ENCODE measurements at regions not wholly inside any gene's neighbourhood (a gene's known extent, or its start where the extent isn't known, plus 50 kb on each side); places are given as distances from the start of the nearest gene placed in this dataset.
A peak's percentile ranks its signal among the peaks of the same experiment; 100 is the strongest.
"Not testable (repeated sequence)": the region's sequence is repeated elsewhere in the genome, so short reads cannot be mapped to it uniquely, and the experiment has no call there.

DNA sequence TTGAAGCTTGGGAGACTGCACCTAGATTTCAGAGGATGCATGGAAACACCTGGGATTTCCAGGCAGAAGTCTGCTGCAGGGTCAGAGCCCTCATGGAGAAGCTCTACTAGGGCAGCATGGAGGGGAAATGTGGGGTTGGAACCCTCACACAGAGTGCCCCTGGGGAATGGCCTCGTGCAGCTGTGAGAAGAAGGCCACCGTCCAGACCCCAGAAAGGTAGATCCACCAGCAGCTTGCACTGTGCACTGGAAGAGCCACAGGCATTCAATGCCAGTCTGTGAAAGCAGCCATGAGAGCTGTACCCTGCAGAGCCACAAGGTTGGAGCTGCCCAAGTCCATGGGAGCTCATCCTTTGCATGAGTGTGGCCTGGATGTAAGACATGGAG is 285.3 kb upstream of the FAM174A start:
- FAIRE-seq (no peak), DNase-seq (ENCODE audit: insufficient read length, low spot score) (no peak)

DNA sequence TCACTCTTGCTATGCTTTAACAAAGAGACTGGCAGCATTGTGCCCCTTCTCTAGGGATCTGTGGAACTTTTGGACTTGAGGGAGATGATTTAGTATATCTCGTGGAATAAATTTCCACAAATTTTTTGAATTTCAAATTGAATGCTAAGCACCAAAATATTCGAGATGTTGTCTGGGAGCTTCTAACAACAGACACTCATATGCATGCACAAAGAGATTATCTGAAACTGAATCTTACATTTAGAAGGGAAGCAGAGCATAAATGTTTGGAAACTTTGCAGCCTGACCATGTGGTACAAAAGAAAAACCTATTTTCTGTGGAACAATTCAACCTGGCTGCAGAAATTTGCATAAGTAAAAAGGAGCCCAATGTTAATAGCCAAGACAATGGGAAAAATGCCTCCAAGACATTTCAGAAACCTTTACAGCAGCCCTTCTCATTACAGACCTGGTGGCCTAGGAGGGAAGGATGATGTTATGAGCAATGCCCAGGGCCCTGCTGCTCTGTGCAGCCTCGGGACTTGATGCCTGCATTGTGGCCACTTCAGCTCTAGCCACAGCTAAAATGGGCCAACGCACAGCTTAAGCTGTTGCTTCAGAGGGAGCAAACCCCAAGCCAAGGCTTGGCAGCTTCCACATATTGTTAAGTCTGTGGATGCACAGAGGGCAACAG is 285.8 kb upstream of the FAM174A start:
- FAIRE-seq, result no peak
- no peak for DNase-seq (ENCODE audit: insufficient read length, low spot score)

DNA sequence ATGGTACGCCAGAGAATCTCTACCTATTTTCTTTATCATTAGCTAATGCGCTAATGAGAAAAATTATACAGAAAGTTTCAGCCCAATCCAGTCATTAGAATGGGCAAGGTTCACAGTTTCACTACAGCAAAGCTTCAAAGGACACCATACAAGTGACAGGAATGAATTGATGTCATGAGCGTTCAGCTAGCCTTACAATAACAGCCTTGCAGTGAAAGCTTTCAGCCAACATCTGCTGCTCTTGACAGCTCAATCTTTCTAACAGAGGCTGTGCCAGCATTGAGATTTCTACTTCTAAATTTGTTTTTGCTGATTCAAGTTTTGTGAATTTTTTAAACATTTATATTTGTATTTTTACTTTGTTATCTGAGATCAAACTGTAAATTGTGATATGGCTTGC is 302.4 kb upstream of the FAM174A start:
- DNase-seq (ENCODE audit: insufficient read length, low spot score), result no peak
- FAIRE-seq, result no peak

DNA sequence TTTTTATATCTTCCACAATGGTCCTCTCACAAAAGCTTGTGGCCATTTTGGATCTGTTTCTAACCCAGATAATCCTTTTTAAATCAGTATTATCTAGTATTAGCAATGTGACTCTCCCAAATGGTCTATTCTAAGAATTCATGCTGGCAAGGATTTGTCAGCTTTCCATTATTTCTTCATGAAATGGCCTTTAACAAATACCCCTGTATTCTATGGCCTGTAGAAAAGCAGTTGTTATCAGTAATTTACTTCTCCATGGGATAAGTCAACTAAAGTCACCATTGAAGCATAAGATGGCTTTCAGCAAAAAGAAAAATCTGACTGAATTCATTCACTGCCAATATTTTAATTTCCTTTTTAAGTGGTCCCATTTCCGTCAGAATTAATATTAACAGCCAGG is 346.4 kb upstream of the FAM174A start:
- DNase-seq (ENCODE audit: insufficient read length, low spot score) (no peak), FAIRE-seq (no peak)

DNA sequence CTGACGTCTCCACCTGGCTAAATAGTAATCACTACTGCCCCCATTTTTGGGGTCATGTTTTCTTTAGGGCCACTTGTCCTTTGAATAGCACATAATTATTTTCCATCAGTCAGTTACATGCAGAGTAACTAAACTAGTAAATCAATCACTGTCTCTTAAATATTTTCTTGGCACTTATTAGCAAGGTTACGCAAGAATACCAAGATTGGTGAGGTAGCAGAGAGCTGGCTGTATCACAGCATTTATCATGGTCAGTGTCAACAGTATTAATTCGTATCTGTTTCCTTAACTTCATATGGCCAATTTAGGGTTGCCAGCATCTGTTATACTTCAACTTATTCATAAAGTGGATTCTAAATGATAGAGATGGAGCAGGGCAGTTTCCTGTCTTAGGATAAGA is 346.8 kb upstream of the FAM174A start:
- DNase-seq (ENCODE audit: insufficient read length, low spot score) (no peak), FAIRE-seq (no peak)

DNA sequence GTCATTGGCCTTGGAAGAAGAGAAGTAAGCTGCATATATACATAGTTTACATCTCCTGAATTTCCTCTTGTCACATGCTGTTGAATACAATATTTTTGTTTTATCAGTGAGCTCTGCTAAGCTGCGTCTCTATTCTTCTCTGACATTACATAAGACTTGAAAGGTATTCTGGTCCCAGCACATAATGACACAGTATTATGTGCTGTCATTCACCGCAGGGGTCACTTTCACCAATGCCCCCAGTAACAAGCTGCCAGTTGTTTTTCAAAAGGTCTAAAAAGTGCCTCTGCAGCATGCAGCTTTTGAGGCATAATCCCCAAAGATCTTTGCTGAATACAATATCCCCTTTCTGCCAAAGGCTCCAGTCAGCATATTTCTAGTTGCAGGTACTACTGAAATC is 349.0 kb upstream of the FAM174A start:
- no peak for FAIRE-seq
- no peak for DNase-seq (ENCODE audit: insufficient read length, low spot score)

DNA sequence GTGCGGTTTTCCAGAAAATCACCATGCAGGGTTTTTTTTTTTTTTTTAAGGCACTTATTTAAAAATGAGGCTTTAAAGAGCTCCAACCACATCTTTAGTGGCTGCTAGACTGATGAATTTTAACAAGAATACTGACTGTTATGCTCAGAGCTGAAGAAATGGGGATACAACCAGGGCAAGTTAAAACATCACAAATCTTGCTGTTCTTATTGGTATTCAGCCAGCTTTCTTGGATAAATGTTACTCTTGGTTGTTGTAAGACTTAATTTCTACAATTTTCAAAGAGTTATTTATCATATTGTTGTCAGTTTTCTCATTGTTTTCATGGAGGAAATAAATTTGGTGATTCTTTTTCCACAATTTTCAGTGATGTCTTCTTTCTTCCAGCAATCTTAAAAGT is 352.8 kb upstream of the FAM174A start:
- DNase-seq (ENCODE audit: insufficient read length, low spot score) (no peak), FAIRE-seq (no peak)

DNA sequence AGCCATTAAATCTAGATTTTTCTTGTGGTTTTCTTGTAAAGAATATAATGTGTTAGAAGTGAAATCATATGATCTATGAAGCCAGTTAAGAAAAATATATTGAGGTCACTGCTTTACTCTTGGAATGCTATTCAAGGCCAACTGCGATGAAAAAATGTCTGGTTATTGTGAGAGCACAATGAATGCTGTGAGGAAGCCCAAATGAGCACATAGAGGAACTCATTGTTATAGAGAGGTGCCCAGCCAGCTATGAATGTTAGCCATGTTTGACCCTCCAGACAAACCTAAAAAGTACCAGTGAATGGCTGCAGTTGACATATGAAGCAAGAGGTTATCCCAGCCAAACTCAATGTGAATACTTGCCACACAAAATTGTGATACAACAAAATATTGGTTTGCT is 359.8 kb upstream of the FAM174A start:
- DNase-seq (ENCODE audit: insufficient read length, low spot score), result no peak
- FAIRE-seq, result no peak

DNA sequence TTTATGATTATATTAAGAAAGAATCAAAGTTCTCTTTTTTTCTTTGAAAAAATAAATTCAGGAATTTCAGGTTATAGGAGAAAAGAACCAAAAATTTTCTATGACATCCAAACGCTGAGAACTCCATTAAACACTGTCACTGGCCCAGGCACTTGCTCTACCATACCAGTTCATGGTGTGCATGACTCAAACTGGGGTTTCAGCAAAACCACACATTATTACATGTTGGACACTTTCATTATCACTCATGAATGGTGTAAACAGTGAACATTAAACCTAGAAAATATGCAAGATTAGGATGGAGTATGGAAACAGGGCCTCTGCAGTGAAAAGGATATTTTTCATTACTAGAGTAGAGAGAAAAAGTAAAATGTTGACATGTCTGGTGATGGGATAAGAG is 369.9 kb upstream of the FAM174A start:
- DNase-seq (ENCODE audit: insufficient read length, low spot score), result peak; percentile 2
- peak; percentile 80 for FAIRE-seq

DNA sequence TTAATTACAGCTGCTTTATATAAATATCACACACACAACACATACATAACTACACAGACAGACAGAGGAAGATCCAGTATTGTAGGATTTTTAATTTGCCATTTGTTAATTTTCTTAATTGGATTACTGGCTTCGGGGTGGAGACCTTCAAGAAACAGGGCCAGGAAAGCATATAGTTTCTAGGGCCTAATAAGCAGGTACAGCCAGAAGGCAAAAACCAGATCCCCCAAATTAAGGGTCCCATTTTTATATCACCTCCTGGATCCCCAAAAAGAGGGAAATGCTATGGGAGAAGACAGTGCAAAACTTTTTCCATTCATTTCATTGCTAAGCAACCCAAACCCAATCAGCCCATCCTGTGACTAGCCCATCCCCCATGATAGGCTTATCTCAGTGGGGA is 373.3 kb upstream of the FAM174A start:
- FAIRE-seq (no peak), DNase-seq (ENCODE audit: insufficient read length, low spot score) (no peak)

DNA sequence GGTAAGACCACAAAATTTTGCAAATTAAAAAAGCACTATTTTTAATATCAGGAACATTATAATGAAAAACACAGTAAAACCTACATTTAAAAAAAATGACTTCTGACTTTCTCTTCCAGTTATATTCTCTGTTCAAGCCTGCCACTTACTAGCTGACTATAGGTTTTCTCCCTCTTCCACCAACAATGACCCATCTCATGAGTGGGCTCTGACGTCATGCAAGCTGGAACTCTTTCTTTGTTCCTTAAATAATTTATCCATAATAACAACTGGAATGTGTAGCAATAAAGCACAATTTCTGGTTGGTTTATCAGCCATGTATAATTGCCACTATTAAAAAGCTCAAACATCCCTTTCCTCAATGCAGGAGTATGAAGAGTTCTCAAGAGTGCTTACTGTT is 378.1 kb upstream of the FAM174A start:
- FAIRE-seq, result no peak
- DNase-seq (ENCODE audit: insufficient read length, low spot score), result no peak

DNA sequence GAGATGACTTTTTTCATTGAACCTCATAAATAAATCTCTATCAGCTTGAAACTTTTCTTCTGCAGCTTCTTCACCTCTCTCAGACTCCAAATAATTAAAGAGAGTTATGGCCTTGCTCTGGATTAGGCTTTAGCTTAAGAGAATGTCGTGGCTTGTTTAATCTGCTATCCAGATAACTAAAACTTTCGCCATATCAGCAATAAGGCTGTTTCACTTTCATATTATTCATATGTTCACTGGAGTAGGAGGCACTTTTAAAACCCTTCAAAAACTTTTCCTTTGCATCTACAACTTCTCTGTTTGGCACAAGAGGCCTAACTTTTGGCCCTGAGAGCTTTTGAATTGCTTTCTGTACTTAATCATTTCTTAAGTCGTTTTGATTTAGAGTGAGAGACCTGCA is 386.9 kb upstream of the FAM174A start:
- no peak for FAIRE-seq
- no peak for DNase-seq (ENCODE audit: insufficient read length, low spot score)

DNA sequence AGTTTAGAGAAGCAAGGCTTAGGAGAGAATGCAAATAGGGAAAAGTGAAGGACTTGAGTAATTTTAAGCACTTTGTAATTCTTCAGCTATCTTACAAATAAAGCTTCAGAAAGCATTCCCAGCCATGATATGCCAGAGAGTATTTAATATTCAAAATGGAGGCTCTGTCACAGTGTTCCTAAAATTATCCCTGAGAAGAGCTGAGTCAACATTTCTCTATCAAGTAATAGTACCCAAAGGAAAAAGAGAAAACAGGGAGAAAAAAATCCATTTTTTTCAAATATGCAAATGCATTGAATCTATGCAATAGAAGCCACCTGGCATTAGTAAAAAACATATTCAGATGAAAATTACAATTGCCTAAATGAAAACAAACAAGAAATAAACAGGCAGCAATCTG is 392.6 kb upstream of the FAM174A start:
- no peak for DNase-seq (ENCODE audit: insufficient read length, low spot score)
- no peak for FAIRE-seq

DNA sequence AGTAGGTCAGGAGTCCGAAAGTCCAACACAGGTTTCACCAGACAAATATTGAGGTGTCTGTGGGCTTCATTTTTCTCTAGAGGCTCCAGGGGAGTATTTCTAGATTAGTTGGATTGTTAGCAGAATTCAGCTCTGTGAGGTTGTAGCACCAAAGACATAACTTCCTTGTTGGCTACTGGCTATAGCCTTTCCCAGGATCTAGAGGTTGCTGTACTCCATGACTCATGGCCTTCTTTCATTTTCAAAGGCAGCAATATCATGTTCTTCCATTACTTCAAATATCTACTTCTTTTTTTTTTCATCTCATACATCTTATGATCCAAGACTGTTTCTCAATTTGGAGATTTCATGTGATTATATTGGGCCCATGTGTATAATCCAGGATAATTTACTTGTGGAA is 404.0 kb upstream of the FAM174A start:
- no peak for DNase-seq (ENCODE audit: insufficient read length, low spot score)

DNA sequence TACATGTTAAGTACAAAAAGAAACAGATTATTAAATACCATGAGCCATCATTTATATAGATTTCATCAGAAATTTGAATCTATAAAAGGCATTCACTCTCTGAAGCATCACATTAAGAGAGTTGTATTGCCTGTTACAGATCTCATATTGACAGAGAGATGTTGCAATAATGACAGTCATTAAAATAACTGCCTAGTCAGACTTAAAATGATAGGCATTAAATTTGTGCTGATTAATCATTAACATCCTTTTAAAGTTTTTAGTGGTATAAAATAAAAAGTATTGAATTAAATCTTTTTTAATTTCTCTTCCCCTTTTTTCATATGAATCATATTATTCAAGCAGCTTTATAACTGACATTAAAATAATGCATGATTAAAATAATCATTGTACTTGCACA is 404.9 kb upstream of the FAM174A start:
- FAIRE-seq (no peak), DNase-seq (ENCODE audit: insufficient read length, low spot score) (no peak)

More for the DNA sequence above, 404.0 kb upstream of the FAM174A start:
- no peak for FAIRE-seq

DNA sequence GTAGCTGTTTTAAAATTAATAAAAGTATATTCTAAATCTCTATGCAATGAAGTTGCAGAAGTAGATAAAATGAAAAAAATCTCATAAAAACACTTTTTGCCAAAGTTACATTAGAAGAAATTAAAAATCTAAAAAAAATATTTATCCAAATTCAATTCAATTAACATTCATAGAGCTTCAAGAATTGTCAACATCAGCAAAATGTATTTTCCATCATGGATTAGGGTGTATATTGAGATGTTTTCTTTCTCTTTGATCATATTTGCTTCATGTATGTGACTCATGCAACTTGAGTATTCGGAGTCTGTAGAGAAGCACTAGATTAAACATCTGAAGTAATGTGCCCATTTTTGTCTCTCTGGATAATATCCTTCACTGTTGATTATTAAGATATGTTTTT is 415.3 kb upstream of the FAM174A start:
- DNase-seq (ENCODE audit: insufficient read length, low spot score) (no peak), FAIRE-seq (no peak)

DNA sequence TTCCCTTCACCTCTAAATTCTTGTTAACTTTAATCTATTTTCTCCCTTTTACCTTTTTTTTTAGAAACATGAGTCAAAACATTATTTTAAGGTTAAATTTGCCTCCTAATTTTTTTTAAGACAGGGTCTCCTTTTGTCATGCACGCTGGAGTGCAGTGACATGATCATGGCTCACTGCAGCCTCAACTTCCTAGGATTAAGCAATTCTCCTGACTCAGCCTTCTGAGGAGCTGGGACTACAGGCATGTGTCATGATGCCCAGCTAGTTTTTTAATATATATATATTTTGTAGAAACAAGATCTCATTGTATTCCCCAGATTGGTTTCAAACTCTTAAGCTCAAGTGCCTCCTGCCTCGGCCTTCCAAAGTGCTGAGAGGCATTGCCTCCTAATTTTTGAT is 424.7 kb upstream of the FAM174A start:
- DNase-seq (ENCODE audit: insufficient read length, low spot score), result no peak
- FAIRE-seq, result no peak

DNA sequence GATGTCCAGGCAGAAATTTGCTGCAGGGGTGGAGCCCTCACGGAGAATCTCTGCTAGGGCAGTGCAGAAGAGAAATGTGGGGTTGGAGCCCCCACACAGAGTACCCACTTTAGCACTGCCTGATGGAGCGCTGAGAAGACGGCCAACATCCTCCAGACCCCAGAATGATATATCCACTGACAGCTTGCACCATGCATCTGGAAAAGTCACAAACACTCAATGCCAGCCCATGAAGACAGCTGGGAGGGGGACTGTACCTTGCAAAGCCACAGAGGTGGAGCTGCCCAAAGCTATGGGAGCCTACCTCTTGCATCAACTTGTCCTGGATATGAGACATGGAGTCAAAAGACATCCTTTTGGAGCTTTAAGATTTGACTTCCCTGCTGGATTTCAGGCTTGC is 426.3 kb upstream of the FAM174A start:
- FAIRE-seq, result no peak
- DNase-seq (ENCODE audit: insufficient read length, low spot score), result no peak

DNA sequence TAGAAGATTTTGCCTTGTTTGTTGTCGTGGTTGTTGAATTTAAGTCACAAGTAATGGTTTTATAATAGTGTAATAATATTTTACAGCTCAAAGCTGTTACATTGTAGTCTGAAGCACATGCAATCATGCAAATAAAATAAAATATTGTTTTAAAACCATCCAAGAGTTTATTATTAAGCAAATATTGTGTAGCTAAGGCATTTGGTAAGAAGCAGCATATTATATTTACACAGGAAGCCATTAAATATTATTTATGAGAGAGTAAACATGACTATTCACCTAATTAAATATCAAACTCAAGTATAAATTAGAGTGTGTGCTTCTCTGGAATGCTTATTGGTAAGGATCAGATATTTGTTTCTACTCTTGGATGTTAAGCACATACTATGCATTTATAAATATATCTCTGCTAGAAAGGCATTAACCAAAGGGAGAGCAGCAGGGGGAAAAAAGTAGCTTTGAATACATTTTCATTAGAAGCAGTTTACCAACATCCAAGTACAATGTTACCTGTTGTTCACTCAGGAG is 431.5 kb upstream of the FAM174A start:
- FAIRE-seq, result not testable (repeated sequence)

DNA sequence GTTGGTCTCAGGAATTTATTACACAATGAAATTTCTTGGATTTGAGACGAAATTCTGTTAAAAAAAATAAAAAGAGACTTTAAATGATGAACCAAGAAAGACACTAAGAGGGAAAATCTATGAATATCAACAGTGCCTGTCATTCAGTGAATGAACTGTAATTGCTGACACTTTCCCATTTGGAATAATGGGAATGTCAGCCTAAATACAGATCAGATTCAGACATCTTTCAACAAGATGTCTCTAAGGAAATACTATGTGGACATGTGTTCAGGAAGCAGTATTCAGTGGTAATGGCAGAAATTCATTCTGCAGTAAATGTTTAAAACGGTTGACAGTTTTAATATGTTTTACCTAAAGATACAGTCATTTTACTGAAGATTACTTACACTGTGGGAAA is 433.7 kb upstream of the FAM174A start:
- FAIRE-seq; DNase-seq (ENCODE audit: insufficient read length, low spot score): not testable (repeated sequence)

More for the DNA sequence above, 431.5 kb upstream of the FAM174A start:
- not testable (repeated sequence) for DNase-seq (ENCODE audit: insufficient read length, low spot score)

DNA sequence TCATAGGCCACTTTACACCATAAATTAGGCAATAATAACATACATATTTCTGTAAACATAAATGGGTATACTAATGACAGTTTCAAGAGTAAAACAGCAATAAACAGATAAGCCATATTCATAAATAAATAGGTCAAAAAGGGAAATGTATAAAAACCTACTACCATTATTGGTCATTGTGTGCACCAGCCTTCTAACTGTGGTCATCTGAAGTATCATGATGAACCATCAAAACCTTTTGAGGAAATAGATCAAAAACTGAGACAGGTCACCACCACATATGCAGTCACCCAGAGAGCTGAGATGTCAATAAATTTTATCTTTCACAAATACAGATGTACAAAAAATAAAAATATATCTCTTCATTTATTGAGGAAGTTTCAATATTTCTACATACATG is 438.8 kb upstream of the FAM174A start:
- DNase-seq (ENCODE audit: insufficient read length, low spot score); FAIRE-seq: not testable (repeated sequence)

DNA sequence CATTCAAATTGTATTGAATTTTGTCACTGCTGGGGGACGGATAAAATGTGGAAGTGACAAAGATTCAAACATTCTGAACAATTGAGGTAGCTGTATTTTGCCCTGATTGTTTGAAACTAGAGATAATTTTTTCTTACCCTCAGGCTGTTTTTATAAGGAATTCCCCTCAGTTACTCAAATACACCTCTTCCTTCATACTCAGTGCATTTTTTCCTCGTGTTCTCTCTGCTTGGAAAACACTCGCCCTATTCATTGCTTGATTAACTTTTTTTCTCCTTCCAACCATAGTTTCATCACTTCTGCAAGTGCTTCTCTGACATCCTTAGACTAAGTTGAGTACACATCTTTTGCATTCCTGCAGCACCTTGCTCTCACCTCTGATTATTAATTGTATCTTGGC is 454.5 kb upstream of the FAM174A start:
- FAIRE-seq; DNase-seq (ENCODE audit: insufficient read length, low spot score): not testable (repeated sequence)

DNA sequence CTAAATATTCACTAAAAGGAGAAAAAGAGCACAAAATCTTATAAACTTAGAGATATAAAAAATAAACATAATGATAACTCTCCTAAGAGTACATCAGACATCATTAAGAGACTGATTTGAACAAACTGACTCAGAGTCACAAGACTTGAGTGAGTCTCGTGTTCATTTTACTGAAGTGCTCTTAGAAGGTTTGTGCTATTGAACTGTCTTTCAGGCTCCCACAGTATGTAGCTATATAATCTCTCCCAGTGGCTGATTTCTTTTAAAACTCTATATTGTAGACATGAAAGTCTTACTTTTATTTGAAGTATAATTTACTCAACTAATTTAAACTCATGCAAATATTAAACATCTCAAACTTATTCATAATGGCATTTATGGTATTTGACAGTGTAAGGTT is 456.0 kb upstream of the FAM174A start:
- DNase-seq (ENCODE audit: insufficient read length, low spot score); FAIRE-seq: not testable (repeated sequence)
